H1 (cell line): ENCODE measurements at regions not wholly inside any gene's neighbourhood (a gene's known extent, or its start where the extent isn't known, plus 50 kb on each side); places are given as distances from the start of the nearest gene placed in this dataset.
"Not testable (repeated sequence)": the region's sequence is repeated elsewhere in the genome, so short reads cannot be mapped to it uniquely, and the experiment has no call there.

Source experiments
- CTCF ChIA-PET: fragments of 300-600 bp; sonication (Branson Sonifier 250); formaldehyde crosslinking; loops from one replicate; lab custom pipeline; 2021; ENCODE audit not compliant: partially characterized antibody; lab: Charles Lee
- POLR2A ChIA-PET: fragments of 300-600 bp; sonication (Branson Sonifier 250); formaldehyde crosslinking; loops from one replicate; lab custom pipeline; 2021; ENCODE audit warnings: inconsistent platforms; ENCODE audit not compliant: partially characterized antibody; lab: Charles Lee
- DNase-seq, 2 experiments: peaks; one replicate each; pipeline versions ENCODE4 v3.0.0 to v3.0.0-alpha.2; 2010 to 2022; ENCODE audit warnings: low spot score in 2 of 2, low read depth in 1 of 2, mixed read lengths in 1 of 2
- FAIRE-seq: peaks from 2 replicates; lab custom pipeline; 2011; peaks lifted over from hg19 to GRCh38; lab: Jason Lieb, UNC
- H2AFZ ChIP-seq: 2 replicates; pipeline ENCODE4 v1.8.1; 2012; ENCODE audit warnings: low read length, inconsistent platforms
- H2AK5ac ChIP-seq: 2 replicates; pipeline ENCODE4 v1.6.1; 2013; ENCODE audit warnings: low read depth, low read length
- H2BK120ac ChIP-seq: replicated peaks from 2 replicates; pipeline ENCODE3; 2013; ENCODE audit warnings: low read depth, low read length, inconsistent platforms
- H2BK12ac ChIP-seq: 2 replicates; pipeline ENCODE4 v1.6.1; 2013; ENCODE audit warnings: low read depth, low read length
- H2BK15ac ChIP-seq: 2 replicates; pipeline ENCODE4 v1.6.1; 2013; ENCODE audit warnings: low read length
- H2BK20ac ChIP-seq: 2 replicates; pipeline ENCODE4 v1.6.1; 2013; ENCODE audit warnings: low read length
- H2BK5ac ChIP-seq: 2 replicates; pipeline ENCODE4 v1.6.1; 2013; ENCODE audit warnings: low read depth, low read length
- H3K14ac ChIP-seq: 2 replicates; pipeline ENCODE4 v1.6.1; 2013; ENCODE audit warnings: inconsistent platforms; ENCODE audit not compliant: insufficient read length
- H3K18ac ChIP-seq: 2 replicates; pipeline ENCODE4 v1.6.1; 2013; ENCODE audit warnings: low read length; ENCODE audit errors: extremely low read depth
- H3K23ac ChIP-seq: 2 replicates; pipeline ENCODE4 v1.6.1; 2013; ENCODE audit warnings: inconsistent platforms; ENCODE audit not compliant: insufficient read length
- H3K23me2 ChIP-seq: 2 replicates; pipeline ENCODE4 v1.6.1; 2013; ENCODE audit warnings: low read depth, low read length
- H3K27ac ChIP-seq: 2 replicates; pipeline ENCODE4 v1.6.1; 2011; ENCODE audit warnings: low read depth, low read length, inconsistent platforms
- H3K27me3 ChIP-seq, 4 experiments: replicated peaks in 1 of 4; 1 replicate in 1 of 4; 2 replicates in 3 of 4; pipeline versions ENCODE4 v1.6.1 to v1.8.1; 2011 to 2013; ENCODE audit warnings: low read length in 3 of 4, mild to moderate bottlenecking in 3 of 4, inconsistent platforms in 2 of 4, mixed read lengths in 2 of 4, moderate library complexity in 1 of 4; ENCODE audit not compliant: control insufficient read depth in 3 of 4, insufficient read depth in 3 of 4; ENCODE audit errors: extremely low read depth in 1 of 4
- H3K36me3 ChIP-seq, 4 experiments: 2 replicates each; pipeline versions ENCODE4 v1.6.1 to v1.8.1; 2011 to 2013; ENCODE audit warnings: mild to moderate bottlenecking in 4 of 4, low read length in 3 of 4, moderate library complexity in 2 of 4, control low read depth in 1 of 4, inconsistent platforms in 1 of 4; ENCODE audit not compliant: insufficient read depth in 4 of 4, control insufficient read depth in 2 of 4
- H3K4ac ChIP-seq: replicated peaks from 2 replicates; pipeline ENCODE3; 2013; ENCODE audit warnings: low read length, low read depth, mixed read lengths, inconsistent platforms; ENCODE audit not compliant: insufficient read length
- H3K4me1 ChIP-seq, 4 experiments: replicated peaks in 1 of 4; 1 replicate in 1 of 4; 2 replicates in 3 of 4; pipeline versions ENCODE4 v1.6.1 to v1.8.1; 2011 to 2013; ENCODE audit warnings: low read length in 3 of 4, inconsistent platforms in 2 of 4, mixed read lengths in 1 of 4; ENCODE audit not compliant: insufficient read depth in 4 of 4, control insufficient read depth in 3 of 4
- H3K4me2 ChIP-seq, 2 experiments: 2 replicates each; pipeline versions ENCODE4 v1.6.1 to v1.8.1; 2011 to 2013; ENCODE audit warnings: low read depth in 2 of 2, low read length in 2 of 2, control low read depth in 1 of 2, inconsistent platforms in 1 of 2, mild to moderate bottlenecking in 1 of 2; ENCODE audit not compliant: insufficient read depth in 1 of 2
- H3K4me3 ChIP-seq, 4 experiments: fragments of 200-600, 300-600 bp in 1 of 4; sonication (generic), shearing (Covaris generic), sonication (Bioruptor Twin) in 1 of 4; 2 replicates each; pipeline versions ENCODE4 v1.5.1 to v1.8.1; 2011 to 2016; ENCODE audit warnings: low read length in 4 of 4, low read depth in 3 of 4, control low read depth in 2 of 4, inconsistent platforms in 2 of 4, mild to moderate bottlenecking in 2 of 4, mixed read lengths in 1 of 4, moderate library complexity in 1 of 4; ENCODE audit not compliant: insufficient read depth in 2 of 4; ENCODE audit errors: extremely low read depth in 1 of 4
- H3K56ac ChIP-seq: replicated peaks from 2 replicates; pipeline ENCODE3; 2013; ENCODE audit warnings: low read depth, mild to moderate bottlenecking, mixed read lengths, low read length, inconsistent platforms; ENCODE audit not compliant: insufficient read length
- H3K79me1 ChIP-seq: 2 replicates; pipeline ENCODE4 v1.6.1; 2013; ENCODE audit warnings: low read depth, low read length, control low read depth
- H3K79me2 ChIP-seq, 2 experiments: 2 replicates each; pipeline versions ENCODE4 v1.6.1 to v1.8.1; 2012 to 2013; ENCODE audit warnings: low read length in 2 of 2, mild to moderate bottlenecking in 2 of 2, inconsistent platforms in 1 of 2; ENCODE audit not compliant: insufficient read depth in 2 of 2, control insufficient read depth in 1 of 2
- H3K9ac ChIP-seq, 4 experiments: replicated peaks in 1 of 4; 1 replicate in 1 of 4; 2 replicates in 3 of 4; pipeline versions ENCODE4 v1.6.1 to v1.8.1; 2011 to 2013; ENCODE audit warnings: low read depth in 3 of 4, low read length in 3 of 4, control low read depth in 2 of 4, mild to moderate bottlenecking in 2 of 4, moderate library complexity in 2 of 4, inconsistent platforms in 1 of 4; ENCODE audit errors: extremely low read depth in 1 of 4
- H3K9me3 ChIP-seq, 2 experiments: 2 replicates each; pipeline versions ENCODE4 v1.6.1 to v1.8.1; 2012 to 2013; ENCODE audit warnings: mild to moderate bottlenecking in 2 of 2, moderate library complexity in 2 of 2, control low read depth in 1 of 2, inconsistent platforms in 1 of 2, low read depth in 1 of 2, low read length in 1 of 2, mixed read lengths in 1 of 2; ENCODE audit not compliant: insufficient read depth in 2 of 2
- H4K20me1 ChIP-seq, 2 experiments: replicated peaks in 1 of 2; 2 replicates each; pipeline versions ENCODE3 to v1.8.1; 2011 to 2013; ENCODE audit warnings: inconsistent platforms in 2 of 2, low read length in 2 of 2, mild to moderate bottlenecking in 1 of 2; ENCODE audit not compliant: insufficient read depth in 2 of 2, control insufficient read depth in 1 of 2
- H4K5ac ChIP-seq: 2 replicates; pipeline ENCODE4 v1.6.1; 2013; ENCODE audit warnings: low read length, low read depth, mixed read lengths, inconsistent platforms; ENCODE audit not compliant: insufficient read length
- H4K8ac ChIP-seq: 2 replicates; pipeline ENCODE4 v1.8.0; 2013; ENCODE audit warnings: mild to moderate bottlenecking, moderate library complexity, low read length, inconsistent platforms; ENCODE audit not compliant: insufficient read depth; ENCODE audit errors: extremely low read depth
- H4K91ac ChIP-seq: replicated peaks from 2 replicates; pipeline ENCODE3; 2013; ENCODE audit warnings: low read length, mixed read lengths, inconsistent platforms; ENCODE audit not compliant: insufficient read length
- WGBS, 2 experiments: shearing (Covaris generic) in 1 of 2; methylation state at CpG; one replicate each; pipeline versions ENCODE4 v1.1.6 to v1.1.7; 2013 to 2015; ENCODE audit warnings: low lambda C conversion rate in 2 of 2, mixed read lengths in 2 of 2, inconsistent platforms in 1 of 2, low coverage in 1 of 2, missing lambda C conversion rate in 1 of 2; ENCODE audit not compliant: insufficient replicate concordance in 2 of 2, insufficient coverage in 1 of 2, insufficient read length in 1 of 2; ENCODE audit errors: extremely low coverage in 1 of 2, missing lambda C conversion rate in 1 of 2; 5-methylcytosine and 5-hydroxymethylcytosine counted together

DNA sequence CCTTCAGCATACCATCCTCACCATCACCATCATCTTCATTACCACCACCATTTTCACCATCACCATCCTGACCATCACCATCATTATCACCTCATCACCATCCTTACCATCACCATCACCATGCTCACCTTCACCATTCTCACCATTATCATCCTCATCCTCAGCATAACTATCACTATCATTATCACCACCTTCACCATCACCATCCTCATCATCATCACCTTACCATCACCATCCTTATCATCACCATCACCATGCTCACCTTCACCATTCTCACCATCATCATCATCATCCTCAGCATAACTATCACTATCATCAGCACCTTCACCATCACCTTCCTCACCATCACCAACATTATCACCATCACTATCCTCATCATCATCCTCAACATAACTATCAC, 360.4 kb downstream of the KCNJ18 start:
- H3K27me3 ChIP-seq, H2BK120ac ChIP-seq, H3K4me2 ChIP-seq, H3K56ac ChIP-seq, H2BK12ac ChIP-seq, H3K14ac ChIP-seq, DNase-seq, H3K4me1 ChIP-seq, H3K9ac ChIP-seq, H4K91ac ChIP-seq, H3K36me3 ChIP-seq, H3K79me1 ChIP-seq, H3K79me2 ChIP-seq, H3K4ac ChIP-seq, H2AFZ ChIP-seq, H3K23ac ChIP-seq, H3K27ac ChIP-seq, CTCF ChIA-PET, H3K4me3 ChIP-seq, H3K23me2 ChIP-seq, FAIRE-seq, H2BK5ac ChIP-seq, H3K18ac ChIP-seq, H2BK15ac ChIP-seq, H4K20me1 ChIP-seq, H4K8ac ChIP-seq, POLR2A ChIA-PET, H2BK20ac ChIP-seq, H4K5ac ChIP-seq, H2AK5ac ChIP-seq: not testable (repeated sequence)
- H3K9me3 ChIP-seq, result peaks cover 11 to 30% of the 10 kb centered on the region in 2 experiments; a peak in 3 of 4 replicates

- FAIRE-seq, H3K18ac ChIP-seq, H3K56ac ChIP-seq, H2BK120ac ChIP-seq, H3K79me2 ChIP-seq, H3K27me3 ChIP-seq, H3K23ac ChIP-seq, H3K4ac ChIP-seq, H3K79me1 ChIP-seq, H4K20me1 ChIP-seq, H3K23me2 ChIP-seq, CTCF ChIA-PET, POLR2A ChIA-PET, DNase-seq, H4K91ac ChIP-seq, H3K4me1 ChIP-seq, H4K8ac ChIP-seq, H3K4me2 ChIP-seq, H2BK5ac ChIP-seq, H2BK12ac ChIP-seq, H3K9ac ChIP-seq, H3K4me3 ChIP-seq, H2BK15ac ChIP-seq, H3K27ac ChIP-seq, H3K14ac ChIP-seq, H4K5ac ChIP-seq, H3K36me3 ChIP-seq, H2AFZ ChIP-seq, H2BK20ac ChIP-seq, H2AK5ac ChIP-seq: not testable (repeated sequence)
- peaks cover 4 to 18% of the 10 kb centered on the region in 2 experiments; a peak in 3 of 4 replicates for H3K9me3 ChIP-seq
- 75% methylated on average over 1 of the region's 1 CpG; no CpG with 5 or more reads in 1 of the 2 experiments for WGBS, 2 experiments
Measured at GRCh38 chr17:22056566-22056965, 364.2 kb downstream of the KCNJ18 start.
